ENCODE measurements at regions not wholly inside any gene's neighbourhood (a gene's known extent, or its start where the extent isn't known, plus 50 kb on each side); places are given as distances from the start of the nearest gene placed in this dataset.

DNA sequence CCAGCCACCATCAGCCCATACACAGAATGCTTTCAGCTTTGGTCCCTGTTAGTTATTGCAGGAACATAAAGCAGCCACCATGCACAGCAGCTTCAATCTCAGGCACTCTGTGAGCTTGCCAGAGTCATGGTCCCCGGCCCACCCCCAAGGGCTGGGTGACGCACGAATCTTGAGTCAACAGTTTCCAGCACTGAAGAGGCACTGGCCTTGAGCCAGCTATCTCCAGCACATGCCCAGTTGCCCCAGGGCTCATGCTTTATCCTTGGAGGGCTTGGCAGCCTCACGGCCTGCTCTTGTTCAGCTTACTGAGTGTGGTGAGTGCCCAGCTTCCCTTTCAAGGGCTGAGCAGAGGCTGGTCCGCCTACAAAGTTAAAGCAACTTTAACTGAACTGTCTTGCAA is 200.7 kb upstream of the RAB4A start:
- WGBS (ENCODE audit: low lambda C conversion rate, missing lambda C conversion rate): 44% methylated on average over 5 of the region's 5 CpGs
- Histone ChIP-seq H3K4me2 (no peak overlapping the region), H3K9me2 (replicated peaks; ENCODE audit: insufficient read depth) (no peaks in the 10 kb centered on the region), H3K9me3 (ENCODE audit: low read depth) (no peaks in the 10 kb centered on the region), H2AFZ (no peak overlapping the region), H3K4me3 (no peak overlapping the region), H3K27me3 (no peaks in the 10 kb centered on the region), H3K79me2 (no peaks in the 10 kb centered on the region), H4K20me1 (ENCODE audit: insufficient read depth, poor library complexity, severe bottlenecking) (no peaks in the 10 kb centered on the region), H3K27ac (no peak overlapping the region), H3K4me1 (ENCODE audit: insufficient read depth) (peaks cover 14% of the 10 kb centered on the region), H3K36me3 (replicated peaks; ENCODE audit: insufficient read depth, low read depth) (no peaks in the 10 kb centered on the region)
- TF ChIP-seq EZH2 (IDR thresholded peaks at IDR 0.05; ENCODE audit: borderline replicate concordance): no peak
- TF ChIP-seq EZH2phosphoT487 (IDR thresholded peaks at IDR 0.05; ENCODE audit: low read depth, severe bottlenecking, unreplicated experiment): no peak
- peak; percentile 82 for DNase-seq (ENCODE audit: low spot score)

DNA sequence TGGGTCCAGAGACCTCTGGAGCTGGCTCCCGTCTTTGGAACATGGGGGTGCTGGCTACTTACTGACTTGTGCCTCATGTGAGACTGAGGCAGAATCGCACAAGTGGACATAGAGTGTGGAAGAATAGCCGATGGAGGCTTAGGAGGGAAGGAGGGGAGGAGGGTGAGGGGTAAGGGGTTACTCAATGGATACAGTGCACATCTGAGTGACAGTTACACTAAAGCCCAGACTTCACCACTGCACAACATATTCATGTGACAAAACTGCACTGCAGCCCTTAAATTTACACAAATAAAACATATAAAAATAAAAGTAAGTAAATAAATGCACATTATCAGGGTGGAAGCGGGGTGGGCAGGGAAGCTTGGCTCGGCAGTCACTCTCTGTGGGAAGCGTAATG is 197.7 kb upstream of the RAB4A start:
- no peak overlapping the region for H3K27ac ChIP-seq
- no peak overlapping the region for H3K4me3 ChIP-seq
- no peaks in the 10 kb centered on the region for H3K79me2 ChIP-seq
- H4K20me1 ChIP-seq (ENCODE audit: insufficient read depth, poor library complexity, severe bottlenecking): no peaks in the 10 kb centered on the region
- H3K9me3 ChIP-seq (ENCODE audit: low read depth): no peaks in the 10 kb centered on the region
- no peaks in the 10 kb centered on the region for H3K36me3 ChIP-seq (replicated peaks; ENCODE audit: insufficient read depth, low read depth)
- no peaks in the 10 kb centered on the region for H3K9me2 ChIP-seq (replicated peaks; ENCODE audit: insufficient read depth)
- H2AFZ ChIP-seq: no peak overlapping the region
- no peaks in the 10 kb centered on the region for H3K27me3 ChIP-seq
- WGBS (ENCODE audit: low lambda C conversion rate, missing lambda C conversion rate): 97% methylated on average over 6 of the region's 6 CpGs
- no peak overlapping the region for H3K4me2 ChIP-seq
- TF ChIP-seq, protein P1, sequence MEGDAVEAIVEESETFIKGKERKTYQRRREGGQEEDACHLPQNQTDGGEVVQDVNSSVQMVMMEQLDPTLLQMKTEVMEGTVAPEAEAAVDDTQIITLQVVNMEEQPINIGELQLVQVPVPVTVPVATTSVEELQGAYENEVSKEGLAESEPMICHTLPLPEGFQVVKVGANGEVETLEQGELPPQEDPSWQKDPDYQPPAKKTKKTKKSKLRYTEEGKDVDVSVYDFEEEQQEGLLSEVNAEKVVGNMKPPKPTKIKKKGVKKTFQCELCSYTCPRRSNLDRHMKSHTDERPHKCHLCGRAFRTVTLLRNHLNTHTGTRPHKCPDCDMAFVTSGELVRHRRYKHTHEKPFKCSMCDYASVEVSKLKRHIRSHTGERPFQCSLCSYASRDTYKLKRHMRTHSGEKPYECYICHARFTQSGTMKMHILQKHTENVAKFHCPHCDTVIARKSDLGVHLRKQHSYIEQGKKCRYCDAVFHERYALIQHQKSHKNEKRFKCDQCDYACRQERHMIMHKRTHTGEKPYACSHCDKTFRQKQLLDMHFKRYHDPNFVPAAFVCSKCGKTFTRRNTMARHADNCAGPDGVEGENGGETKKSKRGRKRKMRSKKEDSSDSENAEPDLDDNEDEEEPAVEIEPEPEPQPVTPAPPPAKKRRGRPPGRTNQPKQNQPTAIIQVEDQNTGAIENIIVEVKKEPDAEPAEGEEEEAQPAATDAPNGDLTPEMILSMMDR (IDR thresholded peaks at IDR 0.05; ENCODE audit: poor library complexity): no peak
- no peak for TF ChIP-seq EZH2phosphoT487 (IDR thresholded peaks at IDR 0.05; ENCODE audit: low read depth, severe bottlenecking, unreplicated experiment)
- no peak for TF ChIP-seq EZH2 (IDR thresholded peaks at IDR 0.05; ENCODE audit: borderline replicate concordance)
- no peak for DNase-seq (ENCODE audit: low spot score)
- peaks cover 14% of the 10 kb centered on the region for H3K4me1 ChIP-seq (ENCODE audit: insufficient read depth)

DNA sequence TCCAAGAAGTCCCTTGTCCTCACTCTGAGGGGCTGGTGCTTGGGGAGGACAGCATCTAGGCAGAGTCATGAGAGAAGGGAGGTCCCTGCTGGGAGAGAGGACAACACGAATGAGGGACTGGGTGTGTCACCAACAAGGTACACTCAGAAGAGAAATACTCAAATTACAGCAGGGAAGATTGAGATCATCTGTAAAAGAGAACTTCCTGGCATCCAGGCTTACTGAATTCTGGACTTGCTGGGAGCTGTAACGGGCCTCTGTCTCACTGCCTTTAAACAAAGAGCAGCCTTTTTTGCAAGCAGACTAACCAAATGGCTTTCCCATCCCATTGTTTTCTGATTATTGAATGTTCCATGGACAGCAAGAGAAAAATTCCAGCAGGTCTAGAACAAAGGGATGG is 195.7 kb upstream of the RAB4A start:
- no peak for DNase-seq (ENCODE audit: low spot score)
- Histone ChIP-seq H3K27me3 (no peaks in the 10 kb centered on the region), H3K4me2 (no peak overlapping the region), H3K4me3 (no peak overlapping the region), H3K79me2 (no peaks in the 10 kb centered on the region), H4K20me1 (ENCODE audit: insufficient read depth, poor library complexity, severe bottlenecking) (no peaks in the 10 kb centered on the region), H3K36me3 (replicated peaks; ENCODE audit: insufficient read depth, low read depth) (no peaks in the 10 kb centered on the region), H2AFZ (no peak overlapping the region), H3K9me2 (replicated peaks; ENCODE audit: insufficient read depth) (no peaks in the 10 kb centered on the region), H3K4me1 (ENCODE audit: insufficient read depth) (peaks cover 11% of the 10 kb centered on the region), H3K27ac (no peak overlapping the region), H3K9me3 (ENCODE audit: low read depth) (no peaks in the 10 kb centered on the region)
- 60% methylated on average over 2 of the region's 2 CpGs for WGBS (ENCODE audit: low lambda C conversion rate, missing lambda C conversion rate)
- TF ChIP-seq, protein P1 (IDR thresholded peaks at IDR 0.05; ENCODE audit: poor library complexity): no peak
- no peak for TF ChIP-seq EZH2 (IDR thresholded peaks at IDR 0.05; ENCODE audit: borderline replicate concordance)

DNA sequence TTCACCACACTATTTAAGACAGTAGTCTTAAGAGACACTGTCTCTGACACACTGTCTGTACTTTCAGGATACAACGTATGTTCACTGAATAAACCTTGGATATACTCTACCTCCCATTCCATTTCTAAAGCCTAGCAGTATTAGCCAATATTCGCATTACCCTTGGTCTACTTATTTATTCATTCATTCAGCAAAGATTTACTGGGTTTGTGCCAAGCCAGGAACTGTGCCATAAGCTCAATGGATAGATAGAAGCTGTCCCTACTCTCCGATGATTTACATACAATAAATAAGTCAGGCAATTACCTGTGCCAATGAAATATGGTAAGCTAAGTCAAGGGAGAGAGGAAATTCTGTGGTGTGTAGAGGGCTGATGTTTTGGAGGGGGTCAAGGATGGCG is 195.2 kb upstream of the RAB4A start:
- 86% methylated on average over 4 of the region's 4 CpGs for WGBS (ENCODE audit: low lambda C conversion rate, missing lambda C conversion rate)
- TF ChIP-seq EZH2phosphoT487 (IDR thresholded peaks at IDR 0.05; ENCODE audit: low read depth, severe bottlenecking, unreplicated experiment) (no peak), EZH2 (IDR thresholded peaks at IDR 0.05; ENCODE audit: borderline replicate concordance) (no peak)
- TF ChIP-seq, protein P1 (IDR thresholded peaks at IDR 0.05; ENCODE audit: poor library complexity): no peak
- H4K20me1 ChIP-seq (ENCODE audit: insufficient read depth, poor library complexity, severe bottlenecking): no peaks in the 10 kb centered on the region
- no peak overlapping the region for H3K4me3 ChIP-seq
- no peak for DNase-seq (ENCODE audit: low spot score)
- H3K79me2 ChIP-seq: no peaks in the 10 kb centered on the region
- no peaks in the 10 kb centered on the region for H3K27me3 ChIP-seq
- no peaks in the 10 kb centered on the region for H3K9me3 ChIP-seq (ENCODE audit: low read depth)
- H3K4me2 ChIP-seq: no peak overlapping the region
- H3K4me1 ChIP-seq (ENCODE audit: insufficient read depth): peaks cover 7% of the 10 kb centered on the region
- H3K27ac ChIP-seq: no peak overlapping the region
- H3K9me2 ChIP-seq (replicated peaks; ENCODE audit: insufficient read depth): no peaks in the 10 kb centered on the region
- H2AFZ ChIP-seq: no peak overlapping the region
- H3K36me3 ChIP-seq (replicated peaks; ENCODE audit: insufficient read depth, low read depth): no peaks in the 10 kb centered on the region

All from hepatocyte (in vitro differentiated cells).